Cardiac fibroblast (primary cell): ENCODE measurements at regions not wholly inside any gene's neighbourhood (a gene's known extent, or its start where the extent isn't known, plus 50 kb on each side); places are given as distances from the start of the nearest gene placed in this dataset.

Source experiments
- DNase-seq, 2 donors: peaks; one replicate each; pipeline versions ENCODE4 v3.0.0 to v3.0.0-alpha.2; 2010; ENCODE audit warnings: low read depth in 2 of 2
- H3K4me3 ChIP-seq, 2 donors: replicated peaks in 1 of 2; 1 replicate in 1 of 2; 2 replicates in 1 of 2; pipeline ENCODE4 v1.5.1; 2011; ENCODE audit warnings: low read depth in 2 of 2, low read length in 2 of 2, mild to moderate bottlenecking in 2 of 2, moderate library complexity in 1 of 2
- CTCF ChIP-seq: IDR thresholded peaks from one replicate; pipeline ENCODE4 v1.5.1; 2011; ENCODE audit warnings: low read depth, mild to moderate bottlenecking, low read length, inconsistent platforms

GRCh38 chr6:91099479-91099878 is 512.6 kb upstream of the MAP3K7 start:
- DNase-seq = no peak
- H3K4me3 ChIP-seq = no peak overlapping the region
- no peak for TF ChIP-seq CTCF

GRCh38 chr6:91098006-91098405 is 511.1 kb upstream of the MAP3K7 start:
- TF ChIP-seq CTCF = no peak
- no peak overlapping the region for H3K4me3 ChIP-seq
- no peak for DNase-seq

GRCh38 chr6:91097364-91097763 is 510.5 kb upstream of the MAP3K7 start:
- DNase-seq = peak in 1 of 2 donors; percentile 34
- H3K4me3 ChIP-seq = no peak overlapping the region
- no peak for TF ChIP-seq CTCF

- no peak overlapping the region for H3K4me3 ChIP-seq
- TF ChIP-seq CTCF = no peak
- DNase-seq = no peak
Observed at GRCh38 chr6:91094806-91095475, 508.1 kb upstream of the MAP3K7 start.

- no peak for DNase-seq
- no peak for TF ChIP-seq CTCF
Observed at GRCh38 chr6:91094341-91094740, 507.5 kb upstream of the MAP3K7 start.

GRCh38 chr6:91088976-91089375 is 502.1 kb upstream of the MAP3K7 start:
- TF ChIP-seq CTCF = no peak
- no peak for DNase-seq
- H3K4me3 ChIP-seq = no peak overlapping the region

More at GRCh38 chr6:91094341-91094740, 507.5 kb upstream of the MAP3K7 start:
- H3K4me3 ChIP-seq = no peak overlapping the region

- H3K4me3 ChIP-seq = no peak overlapping the region
- TF ChIP-seq CTCF = no peak
- DNase-seq = no peak
Observed at GRCh38 chr6:91088515-91088914, 501.6 kb upstream of the MAP3K7 start.
